Tibial nerve (tissue), 4 donors: ENCODE measurements at regions not wholly inside any gene's neighbourhood (a gene's known extent, or its start where the extent isn't known, plus 50 kb on each side); places are given as distances from the start of the nearest gene placed in this dataset.

ENCODE experiments used
- EP300 ChIP-seq, 2 donors: sonication (generic); formaldehyde crosslinking; IDR thresholded peaks; one replicate each; pipeline ENCODE4 v1.6.1; 2017; ENCODE audit warnings: antibody characterized with exemption in 2 of 2, mild to moderate bottlenecking in 1 of 2
- POLR2A ChIP-seq, 2 donors: fragments of 450-650 bp; IDR thresholded peaks; one replicate each; pipeline ENCODE4 v1.6.1; 2017; ENCODE audit warnings: antibody characterized with exemption in 2 of 2, mild to moderate bottlenecking in 2 of 2, moderate library complexity in 2 of 2
- TF ChIP-seq, protein P1 (sequence below), 5 experiments: fragments of 200-600 bp in 3 of 5; fragments of 450-650 bp in 2 of 5; sonication (generic) in 3 of 5; IDR thresholded peaks; one replicate each; pipeline ENCODE4 v1.5.1; 2016 to 2019; ENCODE audit warnings: antibody characterized with exemption in 5 of 5, mild to moderate bottlenecking in 3 of 5, moderate library complexity in 2 of 5

GRCh38 chr1:96968983-96969382 lies 247.4 kb downstream of the PTBP2 start:
- TF ChIP-seq, protein P1, sequence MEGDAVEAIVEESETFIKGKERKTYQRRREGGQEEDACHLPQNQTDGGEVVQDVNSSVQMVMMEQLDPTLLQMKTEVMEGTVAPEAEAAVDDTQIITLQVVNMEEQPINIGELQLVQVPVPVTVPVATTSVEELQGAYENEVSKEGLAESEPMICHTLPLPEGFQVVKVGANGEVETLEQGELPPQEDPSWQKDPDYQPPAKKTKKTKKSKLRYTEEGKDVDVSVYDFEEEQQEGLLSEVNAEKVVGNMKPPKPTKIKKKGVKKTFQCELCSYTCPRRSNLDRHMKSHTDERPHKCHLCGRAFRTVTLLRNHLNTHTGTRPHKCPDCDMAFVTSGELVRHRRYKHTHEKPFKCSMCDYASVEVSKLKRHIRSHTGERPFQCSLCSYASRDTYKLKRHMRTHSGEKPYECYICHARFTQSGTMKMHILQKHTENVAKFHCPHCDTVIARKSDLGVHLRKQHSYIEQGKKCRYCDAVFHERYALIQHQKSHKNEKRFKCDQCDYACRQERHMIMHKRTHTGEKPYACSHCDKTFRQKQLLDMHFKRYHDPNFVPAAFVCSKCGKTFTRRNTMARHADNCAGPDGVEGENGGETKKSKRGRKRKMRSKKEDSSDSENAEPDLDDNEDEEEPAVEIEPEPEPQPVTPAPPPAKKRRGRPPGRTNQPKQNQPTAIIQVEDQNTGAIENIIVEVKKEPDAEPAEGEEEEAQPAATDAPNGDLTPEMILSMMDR (IDR thresholded peaks at IDR 0.05) = no peak
- TF ChIP-seq EP300 (IDR thresholded peaks at IDR 0.05) (no peak), POLR2A (IDR thresholded peaks at IDR 0.05) (no peak)
